Endothelial cell of umbilical vein (primary cell): ENCODE measurements at regions not wholly inside any gene's neighbourhood (a gene's known extent, or its start where the extent isn't known, plus 50 kb on each side); places are given as distances from the start of the nearest gene placed in this dataset.
"Not testable (repeated sequence)": the region's sequence is repeated elsewhere in the genome, so short reads cannot be mapped to it uniquely, and the experiment has no call there.

Experiments used
- EZH2 ChIP-seq: IDR thresholded peaks from 2 replicates; pipeline ENCODE4 v1.6.1; 2012; ENCODE audit warnings: borderline replicate concordance, low read depth, mild to moderate bottlenecking, moderate library complexity, low read length, inconsistent platforms; ENCODE audit not compliant: severe bottlenecking
- FOS ChIP-seq: IDR thresholded peaks from 2 replicates; pipeline ENCODE4 v1.6.1; 2011; ENCODE audit warnings: mild to moderate bottlenecking, low read length, moderate library complexity, borderline replicate concordance; ENCODE audit not compliant: insufficient read depth
- GATA2 ChIP-seq: IDR thresholded peaks from 2 replicates; pipeline ENCODE4 v1.7.0; 2011; ENCODE audit warnings: low read depth, mild to moderate bottlenecking, moderate library complexity, mixed read lengths, low read length; ENCODE audit not compliant: insufficient read length, insufficient read depth
- JUN ChIP-seq: IDR thresholded peaks from 2 replicates; pipeline ENCODE4 v1.6.1; 2011; ENCODE audit warnings: borderline replicate concordance, low read depth; ENCODE audit not compliant: insufficient read length, insufficient read depth
- MYC ChIP-seq: IDR thresholded peaks from one replicate; pipeline ENCODE4 v1.6.1; 2011; ENCODE audit warnings: mild to moderate bottlenecking, low read depth, low read length
- POLR2A ChIP-seq: IDR thresholded peaks from 2 replicates; pipeline ENCODE4 v1.6.1; 2012; ENCODE audit warnings: low read depth, mild to moderate bottlenecking, control low read depth, low read length
- POLR2AphosphoS5 ChIP-seq: IDR thresholded peaks from 2 replicates; pipeline ENCODE4 v1.6.1; 2012; ENCODE audit warnings: low read depth, mild to moderate bottlenecking, control low read depth, low read length, moderate library complexity; ENCODE audit not compliant: insufficient read depth
- TF ChIP-seq, protein P1 (sequence below), 2 donors: IDR thresholded peaks; 1 replicate in 1 of 2; 2 replicates in 1 of 2; pipeline ENCODE4 v1.5.1; 2011; ENCODE audit warnings: low read length in 2 of 2, mild to moderate bottlenecking in 2 of 2, moderate library complexity in 2 of 2, control low read depth in 1 of 2, inconsistent platforms in 1 of 2, low read depth in 1 of 2; ENCODE audit not compliant: insufficient read depth in 1 of 2; ENCODE audit errors: extremely low read depth in 1 of 2
- TF ChIP-seq, protein P2 (sequence below): IDR thresholded peaks from 2 replicates; pipeline ENCODE4 v1.6.1; 2011; ENCODE audit not compliant: insufficient read depth, insufficient read length

DNA sequence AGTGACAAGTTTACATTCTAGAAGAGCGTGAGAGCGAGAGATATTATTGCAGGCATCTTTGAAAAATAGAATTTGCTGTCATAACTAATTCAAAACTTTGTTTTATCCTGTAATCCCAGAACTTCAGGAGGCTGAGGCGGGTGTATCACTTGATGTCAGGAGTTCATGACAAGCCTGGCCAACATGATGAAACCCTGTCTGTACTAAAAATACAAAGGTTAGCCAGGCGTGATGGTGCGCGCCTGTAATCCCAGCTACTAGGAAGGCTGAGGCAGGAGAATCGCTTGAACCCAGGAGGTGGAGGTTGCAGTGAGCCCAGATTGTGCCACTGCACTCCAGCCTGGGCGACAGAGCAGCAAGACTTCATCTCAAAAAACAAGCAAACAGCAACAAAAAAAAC is 108.6 kb upstream of the BMP2 start:
- TF ChIP-seq POLR2A, POLR2AphosphoS5, EZH2, FOS, JUN, GATA2, MYC: not testable (repeated sequence)
- TF ChIP-seq, protein P1, sequence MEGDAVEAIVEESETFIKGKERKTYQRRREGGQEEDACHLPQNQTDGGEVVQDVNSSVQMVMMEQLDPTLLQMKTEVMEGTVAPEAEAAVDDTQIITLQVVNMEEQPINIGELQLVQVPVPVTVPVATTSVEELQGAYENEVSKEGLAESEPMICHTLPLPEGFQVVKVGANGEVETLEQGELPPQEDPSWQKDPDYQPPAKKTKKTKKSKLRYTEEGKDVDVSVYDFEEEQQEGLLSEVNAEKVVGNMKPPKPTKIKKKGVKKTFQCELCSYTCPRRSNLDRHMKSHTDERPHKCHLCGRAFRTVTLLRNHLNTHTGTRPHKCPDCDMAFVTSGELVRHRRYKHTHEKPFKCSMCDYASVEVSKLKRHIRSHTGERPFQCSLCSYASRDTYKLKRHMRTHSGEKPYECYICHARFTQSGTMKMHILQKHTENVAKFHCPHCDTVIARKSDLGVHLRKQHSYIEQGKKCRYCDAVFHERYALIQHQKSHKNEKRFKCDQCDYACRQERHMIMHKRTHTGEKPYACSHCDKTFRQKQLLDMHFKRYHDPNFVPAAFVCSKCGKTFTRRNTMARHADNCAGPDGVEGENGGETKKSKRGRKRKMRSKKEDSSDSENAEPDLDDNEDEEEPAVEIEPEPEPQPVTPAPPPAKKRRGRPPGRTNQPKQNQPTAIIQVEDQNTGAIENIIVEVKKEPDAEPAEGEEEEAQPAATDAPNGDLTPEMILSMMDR (IDR thresholded peaks at IDR 0.05; ENCODE audit: extremely low read depth in 1 of 2, insufficient read depth in 1 of 2, low read depth in 1 of 2, low read length in 2 of 2): not testable (repeated sequence)
- TF ChIP-seq, protein P2, sequence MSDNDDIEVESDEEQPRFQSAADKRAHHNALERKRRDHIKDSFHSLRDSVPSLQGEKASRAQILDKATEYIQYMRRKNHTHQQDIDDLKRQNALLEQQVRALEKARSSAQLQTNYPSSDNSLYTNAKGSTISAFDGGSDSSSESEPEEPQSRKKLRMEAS: not testable (repeated sequence)
